Stomach (tissue), 4 donors: ENCODE measurements at regions not wholly inside any gene's neighbourhood (a gene's known extent, or its start where the extent isn't known, plus 50 kb on each side); places are given as distances from the start of the nearest gene placed in this dataset.

Experiments used
- CTCF ChIP-seq, 7 experiments: fragments of 450-650 bp in 4 of 7; fragments of 200-600 bp in 3 of 7; sonication (generic) in 3 of 7; IDR thresholded peaks; one replicate each; pipeline ENCODE4 v1.5.1; 2016 to 2019; ENCODE audit warnings: antibody characterized with exemption in 7 of 7, control low read depth in 2 of 7, mild to moderate bottlenecking in 1 of 7
- EP300 ChIP-seq: sonication (generic); formaldehyde crosslinking; IDR thresholded peaks from one replicate; pipeline ENCODE4 v1.6.1; 2017; ENCODE audit warnings: antibody characterized with exemption
- POLR2A ChIP-seq, 4 donors: fragments of 450-650 bp; IDR thresholded peaks; one replicate each; pipeline ENCODE4 v1.6.1; 2016; ENCODE audit warnings: antibody characterized with exemption in 4 of 4, control low read depth in 2 of 4, mild to moderate bottlenecking in 1 of 4, moderate library complexity in 1 of 4
- POLR2AphosphoS5 ChIP-seq, 3 donors: sonication (generic); formaldehyde crosslinking; IDR thresholded peaks; one replicate each; pipeline ENCODE4 v1.6.1; 2016; ENCODE audit warnings: antibody characterized with exemption in 3 of 3

GRCh38 chr5:53259176-53259575, 149.6 kb upstream of the MOCS2 start:
- TF ChIP-seq CTCF (IDR thresholded peaks at IDR 0.05) (no peak), POLR2A (IDR thresholded peaks at IDR 0.05) (no peak), POLR2AphosphoS5 (IDR thresholded peaks at IDR 0.05) (no peak), EP300 (no peak)
